TTC549 (cell line): ENCODE measurements at regions not wholly inside any gene's neighbourhood (a gene's known extent, or its start where the extent isn't known, plus 50 kb on each side); places are given as distances from the start of the nearest gene placed in this dataset.

Experiments used
- FAIRE-seq: peaks from 2 replicates; lab custom pipeline; 2012; peaks lifted over from hg19 to GRCh38; lab: Jason Lieb, UNC

GRCh38 chr2:128494640-128495321 is 176.1 kb upstream of the HS6ST1 start:
- no peak for FAIRE-seq

- no peak for FAIRE-seq
Observed at GRCh38 chr2:128495996-128496547, 177.4 kb upstream of the HS6ST1 start.

- FAIRE-seq, result no peak
Observed at GRCh38 chr2:128496700-128497099, 178.0 kb upstream of the HS6ST1 start.

- no peak for FAIRE-seq
Observed at GRCh38 chr2:128497461-128497860, 178.8 kb upstream of the HS6ST1 start.

GRCh38 chr2:128498086-128498485 is 179.4 kb upstream of the HS6ST1 start:
- no peak for FAIRE-seq

- FAIRE-seq, result no peak
Observed at GRCh38 chr2:128498589-128498988, 179.9 kb upstream of the HS6ST1 start.

- no peak for FAIRE-seq
Observed at GRCh38 chr2:128499367-128500137, 180.9 kb upstream of the HS6ST1 start.

GRCh38 chr2:128500138-128500800 is 181.6 kb upstream of the HS6ST1 start:
- FAIRE-seq, result no peak

- FAIRE-seq, result no peak
Observed at GRCh38 chr2:128501006-128501690, 182.5 kb upstream of the HS6ST1 start.

GRCh38 chr2:128501700-128502099 is 183.0 kb upstream of the HS6ST1 start:
- no peak for FAIRE-seq

- FAIRE-seq, result no peak
Observed at GRCh38 chr2:128502200-128502599, 183.5 kb upstream of the HS6ST1 start.

- FAIRE-seq, result no peak
Observed at GRCh38 chr2:128502638-128503246, 184.1 kb upstream of the HS6ST1 start.

GRCh38 chr2:128503399-128504245 is 185.0 kb upstream of the HS6ST1 start:
- no peak for FAIRE-seq

GRCh38 chr2:128504246-128505149 is 185.8 kb upstream of the HS6ST1 start:
- no peak for FAIRE-seq

GRCh38 chr2:128505150-128505490 is 186.5 kb upstream of the HS6ST1 start:
- FAIRE-seq, result no peak

GRCh38 chr2:128505575-128506526 is 187.2 kb upstream of the HS6ST1 start:
- no peak for FAIRE-seq

GRCh38 chr2:128506534-128506933 is 187.9 kb upstream of the HS6ST1 start:
- FAIRE-seq, result no peak

GRCh38 chr2:128510701-128511397 is 192.2 kb upstream of the HS6ST1 start:
- FAIRE-seq, result no peak
